ENCODE measurements at regions not wholly inside any gene's neighbourhood (a gene's known extent, or its start where the extent isn't known, plus 50 kb on each side); places are given as distances from the start of the nearest gene placed in this dataset.

GRCh38 chr18:46252759-46253158, 148.6 kb downstream of the HAUS1 start:
- TF ChIP-seq, protein P1, sequence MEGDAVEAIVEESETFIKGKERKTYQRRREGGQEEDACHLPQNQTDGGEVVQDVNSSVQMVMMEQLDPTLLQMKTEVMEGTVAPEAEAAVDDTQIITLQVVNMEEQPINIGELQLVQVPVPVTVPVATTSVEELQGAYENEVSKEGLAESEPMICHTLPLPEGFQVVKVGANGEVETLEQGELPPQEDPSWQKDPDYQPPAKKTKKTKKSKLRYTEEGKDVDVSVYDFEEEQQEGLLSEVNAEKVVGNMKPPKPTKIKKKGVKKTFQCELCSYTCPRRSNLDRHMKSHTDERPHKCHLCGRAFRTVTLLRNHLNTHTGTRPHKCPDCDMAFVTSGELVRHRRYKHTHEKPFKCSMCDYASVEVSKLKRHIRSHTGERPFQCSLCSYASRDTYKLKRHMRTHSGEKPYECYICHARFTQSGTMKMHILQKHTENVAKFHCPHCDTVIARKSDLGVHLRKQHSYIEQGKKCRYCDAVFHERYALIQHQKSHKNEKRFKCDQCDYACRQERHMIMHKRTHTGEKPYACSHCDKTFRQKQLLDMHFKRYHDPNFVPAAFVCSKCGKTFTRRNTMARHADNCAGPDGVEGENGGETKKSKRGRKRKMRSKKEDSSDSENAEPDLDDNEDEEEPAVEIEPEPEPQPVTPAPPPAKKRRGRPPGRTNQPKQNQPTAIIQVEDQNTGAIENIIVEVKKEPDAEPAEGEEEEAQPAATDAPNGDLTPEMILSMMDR (conservative IDR thresholded peaks at IDR 0.05; ENCODE audit: low read depth, low read length), result no peak
- TF ChIP-seq EZH2 (IDR thresholded peaks at IDR 0.05; ENCODE audit: low read length, unreplicated experiment), result no peak
- TF ChIP-seq EZH2phosphoT487 (IDR thresholded peaks at IDR 0.05; ENCODE audit: borderline replicate concordance, low read length), result no peak
